GM18517 (cell line): ENCODE measurements at regions not wholly inside any gene's neighbourhood (a gene's known extent, or its start where the extent isn't known, plus 50 kb on each side); places are given as distances from the start of the nearest gene placed in this dataset.

Experiments used
- ATAC-seq: cut with Tn5 transposase; IDR thresholded peaks from one replicate; pipeline ENCODE4 v1.9.1; 2021; ENCODE audit warnings: mild to moderate bottlenecking, moderate library complexity; ENCODE audit not compliant: unreplicated experiment

DNA sequence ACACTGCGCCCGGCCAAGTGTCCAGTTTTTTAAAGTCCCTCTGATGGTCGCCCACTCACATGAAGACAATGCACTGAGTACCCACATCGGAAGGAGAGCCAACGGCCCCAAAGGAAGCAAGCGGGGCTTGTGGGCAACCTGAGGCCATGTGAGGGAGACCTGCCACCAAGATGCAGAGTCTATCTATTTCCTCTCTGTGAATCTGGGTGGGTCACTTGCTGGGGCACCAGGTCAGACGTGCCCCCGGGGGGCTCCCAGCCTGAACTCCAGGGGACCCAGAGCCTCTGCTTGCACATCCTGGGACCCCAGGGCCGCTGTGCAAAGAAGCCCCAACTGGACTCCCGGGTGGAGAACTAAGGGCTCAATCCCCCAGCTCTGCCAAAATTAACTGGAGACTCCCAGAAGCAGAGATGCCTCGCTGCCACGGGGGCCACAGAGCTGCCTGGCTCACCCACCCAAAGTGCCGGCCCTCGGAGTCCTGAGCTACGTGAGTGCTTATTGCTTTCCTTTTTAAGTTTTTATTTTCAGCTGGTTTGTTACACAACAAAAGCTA, 106.4 kb downstream of the BRD1 start:
- no peak for ATAC-seq

DNA sequence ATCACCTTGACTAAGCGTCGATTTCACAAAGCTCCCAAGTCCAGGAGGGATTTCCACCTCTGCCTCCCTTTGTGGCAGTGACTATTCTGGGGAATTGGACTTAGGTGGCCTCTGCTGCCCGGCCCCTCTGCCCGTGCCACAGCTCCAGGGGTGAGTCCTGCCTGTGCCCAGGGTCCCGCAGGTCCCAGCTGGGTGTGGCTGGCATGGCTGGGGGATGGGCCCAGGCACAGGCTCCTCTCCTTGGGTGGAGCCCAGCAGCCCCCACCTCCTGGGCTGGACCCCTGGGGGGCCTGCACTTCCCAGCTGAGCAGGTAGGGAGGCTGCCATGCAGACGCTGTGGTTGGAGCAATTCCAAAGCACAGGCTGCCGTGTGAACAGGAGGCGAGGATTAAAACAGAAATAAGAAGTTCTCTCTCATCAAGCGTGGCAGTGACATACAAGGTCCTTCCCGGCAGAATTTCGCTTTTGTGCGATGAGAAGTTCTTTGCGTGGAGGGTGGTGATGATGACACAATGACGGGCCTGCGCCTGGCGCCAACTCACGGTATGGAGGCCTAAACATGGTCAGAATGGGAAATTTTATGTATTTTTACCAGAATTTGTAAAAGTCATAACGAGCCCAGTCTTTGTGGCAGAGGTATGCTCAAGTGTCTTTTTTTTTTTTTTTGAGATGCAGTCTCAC, 107.3 kb downstream of the BRD1 start:
- ATAC-seq = no peak

DNA sequence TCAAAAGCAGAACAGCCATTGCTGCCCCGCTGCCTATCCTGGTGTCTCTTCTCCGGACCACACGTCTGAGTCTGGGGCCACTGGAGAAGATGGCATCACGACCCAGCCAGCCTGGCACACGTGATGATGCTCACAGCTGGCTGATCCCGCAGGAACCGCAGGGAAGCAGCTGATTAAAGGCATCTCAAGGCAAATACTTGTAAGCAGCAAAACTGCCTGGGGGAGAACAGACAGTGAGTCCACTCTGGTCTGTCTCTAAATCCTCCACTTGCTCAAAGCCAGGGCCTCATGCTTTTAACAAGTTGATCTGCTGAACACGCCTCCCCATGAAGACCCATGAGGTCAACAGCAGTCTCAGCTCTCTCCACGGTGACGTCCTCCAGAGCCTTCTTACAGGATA, 108.6 kb downstream of the BRD1 start:
- no peak for ATAC-seq

DNA sequence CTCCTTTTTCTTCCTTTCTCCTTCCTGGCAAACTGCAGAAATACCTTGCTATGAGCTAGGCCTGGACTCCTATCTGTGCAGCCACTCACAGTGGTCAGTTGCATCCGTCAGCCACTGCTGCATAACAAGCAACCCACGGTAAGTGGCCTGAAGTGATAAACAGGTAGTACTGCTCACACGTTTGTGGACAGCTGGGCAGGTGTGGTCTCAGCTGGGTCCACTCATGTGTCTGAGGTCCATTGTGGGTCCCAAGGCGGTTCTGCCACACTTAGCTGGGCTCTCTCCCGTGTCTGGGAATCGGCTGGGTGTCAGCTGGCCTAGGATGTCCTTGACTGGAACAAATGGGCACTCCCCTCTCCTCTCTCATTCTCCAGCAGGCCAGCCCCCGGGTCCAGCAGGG, 109.3 kb downstream of the BRD1 start:
- no peak for ATAC-seq

DNA sequence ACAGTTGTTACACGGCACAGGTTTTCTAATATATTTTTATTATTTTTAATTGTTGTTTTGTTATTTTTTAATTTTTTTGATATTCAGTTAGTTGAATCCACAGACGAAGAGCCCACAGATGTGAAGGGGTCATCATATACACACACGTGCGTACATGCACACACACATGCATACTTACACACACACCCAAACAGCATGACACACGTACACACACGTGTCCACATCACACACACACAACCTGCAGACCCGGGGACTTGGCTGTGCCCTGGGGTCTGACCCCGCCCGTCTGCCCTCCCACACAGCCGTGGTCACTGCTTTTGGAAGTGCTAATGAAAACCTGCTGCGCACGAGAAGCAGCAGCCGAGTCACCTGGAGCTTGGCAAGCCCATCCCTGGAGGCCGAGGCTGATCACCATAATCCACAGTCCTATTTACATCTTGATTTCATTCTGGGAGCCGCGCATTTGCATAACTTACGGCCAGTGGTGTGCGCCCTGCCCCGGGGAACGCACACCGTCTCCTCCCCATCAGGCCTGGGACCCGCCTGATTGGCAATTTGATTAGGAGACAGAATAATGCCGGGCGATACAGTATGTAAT, 110.3 kb downstream of the BRD1 start:
- no peak for ATAC-seq

DNA sequence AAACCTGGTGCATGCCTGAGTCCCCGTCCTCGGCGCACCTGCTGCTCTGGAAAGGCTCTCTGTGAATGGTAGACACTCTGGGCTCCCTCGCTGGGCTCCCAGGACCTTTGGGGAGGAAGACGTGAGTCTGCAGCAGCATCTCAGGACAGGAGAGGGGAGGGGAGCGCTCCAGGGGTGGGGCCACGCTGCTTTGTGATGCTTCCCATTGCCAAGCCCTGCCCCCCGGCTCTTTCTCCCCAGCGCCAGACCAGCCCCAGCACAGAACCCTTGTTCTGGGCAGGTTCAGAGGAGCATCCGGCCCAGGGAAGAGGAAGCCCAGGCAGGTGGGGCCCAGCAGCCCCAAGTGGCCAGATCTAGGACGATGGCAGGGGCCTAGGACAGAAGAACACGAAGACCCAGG, 111.2 kb downstream of the BRD1 start:
- no peak for ATAC-seq

DNA sequence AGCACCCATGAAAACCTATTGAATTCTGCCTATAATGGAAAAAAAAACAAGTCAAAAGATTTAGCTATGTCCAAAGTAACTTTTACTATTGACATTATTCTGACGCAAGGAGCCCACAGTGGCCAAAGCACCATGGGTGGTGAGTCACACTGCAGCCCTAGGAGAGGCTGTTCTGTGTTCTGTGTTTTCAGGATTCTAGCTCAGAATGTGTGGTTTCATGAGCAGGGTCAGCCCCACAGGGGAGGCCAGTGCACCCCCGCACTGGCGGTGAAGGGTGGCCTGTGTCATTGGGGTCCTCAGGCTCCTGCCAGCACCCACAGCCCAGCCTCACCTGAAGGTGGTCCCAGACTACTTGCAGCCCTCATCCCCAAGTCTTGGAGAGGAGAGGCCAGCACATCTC, 112.2 kb downstream of the BRD1 start:
- ATAC-seq = no peak

DNA sequence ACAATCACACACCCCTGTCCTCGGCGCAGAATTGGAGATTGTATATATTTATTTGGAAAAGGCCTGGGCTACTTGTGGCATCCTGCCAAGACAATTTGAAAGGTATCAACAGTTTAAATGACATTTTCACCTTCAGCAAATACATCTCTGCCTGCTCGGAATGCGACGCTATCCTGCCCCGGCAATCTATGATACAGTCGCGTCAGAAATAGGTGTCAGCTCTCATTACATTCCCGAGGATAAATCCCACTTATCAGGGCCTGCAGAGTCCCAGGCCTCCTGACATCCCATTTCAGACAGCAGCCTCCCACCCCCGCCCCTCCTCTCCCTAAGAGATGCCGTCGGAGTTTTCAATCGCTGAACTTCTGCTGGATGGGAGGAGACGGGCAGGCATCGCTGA, 114.7 kb downstream of the BRD1 start:
- ATAC-seq = no peak

DNA sequence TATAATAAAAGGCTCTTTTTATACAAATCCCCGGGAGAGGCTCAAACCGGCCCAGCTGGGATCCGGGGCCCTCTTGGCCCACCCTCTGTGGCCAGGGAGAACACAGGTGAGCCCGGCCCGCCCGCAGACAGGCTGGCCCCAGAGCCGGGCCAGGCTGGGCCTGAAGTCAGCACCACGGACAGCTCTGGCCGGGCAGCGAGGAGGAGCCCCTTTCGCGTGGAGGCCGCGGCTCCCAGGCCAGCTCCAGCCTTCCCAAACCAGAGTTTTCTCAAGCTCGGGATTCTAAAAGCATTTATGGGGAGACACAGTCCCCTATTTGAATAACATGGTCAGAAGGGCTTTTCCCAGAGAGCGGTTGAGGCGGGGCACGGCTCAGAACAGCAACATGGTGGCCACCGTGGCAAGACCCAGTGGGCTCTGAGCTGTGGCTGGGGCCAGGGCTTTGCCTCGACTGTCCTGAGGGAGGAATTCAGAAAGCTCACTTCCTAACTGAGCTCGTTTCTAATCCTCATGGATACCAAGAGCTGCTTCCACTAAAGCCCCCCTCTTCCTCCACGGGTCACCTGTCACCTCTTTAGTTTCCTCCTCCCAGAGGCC, 115.4 kb downstream of the BRD1 start:
- ATAC-seq = no peak

DNA sequence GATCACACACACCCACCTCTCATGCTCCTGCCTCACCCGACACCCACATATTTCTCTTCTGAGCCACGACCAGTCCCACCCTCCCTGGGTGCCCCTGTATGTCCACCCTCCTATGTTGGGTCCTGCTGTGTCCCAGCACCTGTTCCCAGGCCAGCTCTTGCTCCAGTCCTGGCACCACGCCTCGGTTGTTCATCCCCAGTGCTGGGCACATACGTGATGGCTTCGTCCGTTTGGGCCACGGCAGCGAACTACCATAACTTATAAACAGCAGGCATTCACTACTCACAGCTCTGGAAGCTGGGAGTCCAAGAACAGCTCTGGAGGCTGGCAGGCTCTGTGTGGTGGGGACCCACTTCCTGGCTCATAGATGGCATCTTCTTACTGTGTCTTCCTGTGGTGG, 116.9 kb downstream of the BRD1 start:
- ATAC-seq = no peak

DNA sequence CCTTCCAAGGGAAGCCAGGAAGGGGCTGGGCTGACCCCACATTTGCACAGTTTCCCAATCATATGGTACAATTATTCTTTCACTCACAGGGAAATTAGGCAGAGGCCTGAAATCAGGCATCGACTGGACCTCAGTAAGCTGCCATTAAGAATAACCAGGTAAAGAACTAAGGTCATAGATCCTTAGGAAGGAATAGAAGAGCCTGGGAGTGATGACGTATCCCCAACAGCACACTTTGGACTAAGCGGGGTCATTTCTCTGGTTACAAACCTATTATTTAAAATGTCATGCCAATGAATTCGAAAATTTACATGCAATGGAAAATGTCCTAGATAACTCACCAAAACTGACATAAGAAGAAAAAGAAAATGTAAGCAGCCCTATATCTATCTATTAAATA, 118.2 kb downstream of the BRD1 start:
- ATAC-seq = no peak

DNA sequence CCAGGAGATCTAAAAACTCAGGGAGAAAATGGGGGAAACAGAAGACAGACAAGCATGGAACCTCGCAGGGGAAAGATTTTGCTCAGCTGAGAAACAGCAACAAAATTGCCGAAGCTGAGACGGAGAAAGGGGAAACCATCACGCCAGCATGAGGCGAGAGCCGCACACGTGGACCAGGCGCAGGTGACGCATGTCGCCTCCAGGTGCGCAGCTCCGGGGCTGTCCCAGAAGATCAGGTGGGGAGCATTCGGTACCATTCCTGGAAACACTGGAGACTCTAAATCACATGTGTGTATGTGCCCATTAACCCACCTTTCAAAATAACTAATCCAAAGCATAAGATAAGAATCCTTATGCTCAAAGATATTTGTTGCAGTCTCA, 121.7 kb downstream of the BRD1 start:
- ATAC-seq = no peak

DNA sequence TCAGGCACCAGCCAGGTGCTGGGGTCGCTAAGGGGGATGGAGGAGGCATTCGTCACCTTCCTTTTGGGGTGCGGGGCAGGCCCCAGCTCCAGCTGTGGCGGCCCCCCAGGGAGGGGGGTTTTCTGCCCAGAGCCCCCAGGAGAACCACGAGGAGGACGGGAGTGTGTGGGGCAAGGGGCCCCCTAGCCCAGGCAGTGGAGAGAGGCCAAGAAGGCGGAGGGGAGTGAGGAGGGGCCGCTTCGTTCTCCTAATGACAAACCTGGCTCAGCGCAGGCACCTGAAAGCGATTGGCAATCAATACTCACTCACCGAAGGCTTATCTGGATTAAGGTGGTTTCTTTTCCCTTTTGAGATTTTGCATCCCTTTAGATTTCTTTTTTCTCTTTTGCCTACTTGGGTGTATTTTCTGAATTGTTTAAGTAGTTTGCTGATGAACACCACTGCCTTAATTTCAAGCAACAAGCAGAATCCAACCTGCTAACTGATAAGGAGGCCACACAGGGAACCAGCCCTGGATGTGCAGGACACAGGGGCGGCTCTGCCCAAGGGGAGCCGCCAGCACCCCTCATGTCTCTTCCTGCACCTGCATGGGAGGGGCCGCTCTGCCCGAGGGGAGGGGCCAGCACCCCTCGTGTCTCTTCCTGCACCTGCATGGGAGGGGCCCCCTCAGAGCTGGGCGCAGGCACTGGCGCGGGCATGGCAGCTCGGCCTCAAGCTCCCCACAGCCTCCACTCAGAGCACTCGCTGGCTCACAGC, 122.3 kb downstream of the BRD1 start:
- ATAC-seq = no peak

DNA sequence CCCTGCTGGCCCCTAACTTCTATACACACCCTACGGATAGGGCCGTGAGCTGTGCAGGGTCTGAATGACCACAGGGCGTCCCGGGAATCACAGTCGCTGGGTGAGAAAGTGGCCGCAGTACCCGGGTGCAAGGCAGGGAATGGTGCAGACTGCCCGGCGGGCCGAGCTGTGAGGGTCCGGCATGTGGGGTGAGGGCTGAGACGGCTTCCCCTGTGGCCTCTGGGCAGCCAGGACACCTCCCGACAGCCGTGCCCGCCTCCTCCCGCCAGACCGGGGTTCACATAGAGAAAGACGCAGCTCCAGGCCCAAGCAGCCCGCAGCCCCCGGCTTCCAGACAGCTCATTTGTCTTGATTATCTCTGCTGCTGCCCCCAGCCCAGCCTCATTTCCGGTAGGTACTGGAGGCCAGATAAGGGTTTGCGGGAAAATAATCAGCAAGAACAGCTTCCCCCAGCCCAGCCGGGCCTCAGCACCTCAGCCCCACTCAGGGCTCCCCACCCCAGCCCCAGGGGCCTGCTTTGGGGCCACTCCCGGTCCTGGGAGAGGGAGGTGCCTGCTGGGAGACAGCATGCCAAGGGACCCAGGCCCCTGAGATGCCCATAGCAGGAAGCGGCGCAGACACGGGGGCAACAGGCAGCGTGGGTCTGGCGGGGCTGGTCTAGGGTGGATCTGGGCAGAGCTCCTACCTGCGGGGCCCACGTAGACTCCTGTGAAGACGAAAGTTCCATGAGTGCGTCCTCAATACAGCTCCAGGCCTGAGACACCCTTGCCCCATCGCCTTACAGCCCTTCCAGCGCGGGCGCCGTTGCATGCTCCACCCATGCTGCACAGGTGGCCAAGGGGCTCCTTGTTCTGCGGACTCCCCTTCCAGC, 123.1 kb downstream of the BRD1 start:
- ATAC-seq = no peak

DNA sequence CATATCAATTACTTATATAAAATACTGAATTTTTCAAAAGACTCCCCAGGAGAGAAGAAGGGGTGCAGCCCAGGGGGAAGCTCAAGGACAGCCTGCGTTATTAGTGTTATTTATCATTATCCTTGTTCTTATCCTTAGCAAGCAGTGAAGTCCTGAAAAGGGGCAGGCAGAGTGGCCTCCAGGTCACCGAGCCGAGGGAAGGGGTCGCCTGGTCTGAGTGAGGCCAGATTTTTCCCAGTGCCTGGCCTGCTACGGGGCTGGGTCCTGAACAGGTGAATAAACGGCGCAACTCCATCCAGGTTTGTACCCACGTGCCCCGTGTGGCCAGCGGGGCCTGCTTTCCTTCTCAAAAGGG, 123.7 kb downstream of the BRD1 start:
- ATAC-seq = no peak

DNA sequence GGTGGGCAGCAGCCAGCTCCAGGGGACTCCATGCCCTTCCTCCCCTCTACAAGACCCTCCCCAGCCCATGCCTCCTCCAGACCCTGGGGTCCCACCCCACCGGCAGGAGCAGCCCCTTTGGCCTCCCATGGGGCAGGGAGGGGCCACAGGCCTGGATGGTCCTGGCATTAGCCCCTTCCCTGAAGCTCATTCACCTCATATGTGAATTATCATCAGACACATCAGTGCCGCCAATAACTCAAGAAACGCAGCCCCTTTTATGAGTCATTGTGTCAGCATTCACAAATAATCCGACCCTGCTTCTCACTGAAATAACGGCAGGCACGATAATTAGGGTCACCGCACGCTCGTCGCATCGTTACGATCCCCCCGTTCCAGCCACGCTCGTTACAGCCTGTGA, 124.2 kb downstream of the BRD1 start:
- no peak for ATAC-seq

DNA sequence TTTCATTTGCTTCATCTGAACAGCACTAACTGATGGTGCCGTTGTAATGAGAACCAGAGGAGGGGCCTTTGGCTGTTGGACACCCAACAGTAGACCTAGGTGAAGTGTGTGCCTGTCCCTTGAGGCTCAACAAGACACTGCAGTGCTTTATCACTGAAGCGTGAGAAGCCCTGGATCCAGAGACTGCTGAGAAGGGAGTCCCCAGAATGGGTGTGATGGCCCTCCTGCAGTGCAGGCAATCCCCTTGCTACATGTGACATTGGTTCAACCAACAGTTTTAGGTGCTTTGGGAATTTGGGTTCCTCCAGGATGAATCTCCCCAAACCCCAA, 125.6 kb downstream of the BRD1 start:
- no peak for ATAC-seq

DNA sequence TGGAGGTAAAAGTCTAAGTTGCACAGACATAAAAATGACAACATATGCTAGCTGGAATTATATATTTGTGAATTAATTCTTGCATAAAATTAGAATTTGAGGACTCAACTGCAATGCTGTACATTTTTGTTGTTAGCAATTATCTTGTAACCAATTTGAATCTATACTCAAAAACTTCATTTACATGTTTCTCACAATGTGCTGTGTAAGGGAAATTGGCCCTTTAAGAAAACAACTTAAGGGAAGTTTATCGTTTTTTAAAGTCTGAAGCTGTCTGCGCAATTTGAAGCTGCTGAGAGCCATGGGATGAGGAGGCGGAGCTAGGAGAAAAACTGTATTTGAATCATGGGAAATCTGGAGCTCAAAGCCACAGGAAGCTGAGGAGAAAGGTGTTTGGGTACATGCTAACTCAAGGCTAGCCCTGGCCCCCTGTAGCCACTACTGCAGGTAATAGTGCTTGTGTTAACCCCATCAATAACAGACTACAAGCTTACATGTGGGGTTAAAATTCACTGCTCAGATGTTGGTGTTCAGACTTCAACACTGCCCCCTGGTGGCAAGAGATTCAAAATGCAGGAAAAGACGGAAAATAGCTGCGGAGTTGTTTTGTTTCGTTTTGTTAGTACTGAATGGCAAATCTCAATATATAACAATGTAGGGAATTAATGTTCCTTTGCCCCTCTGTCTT, 126.1 kb downstream of the BRD1 start:
- ATAC-seq = no peak

DNA sequence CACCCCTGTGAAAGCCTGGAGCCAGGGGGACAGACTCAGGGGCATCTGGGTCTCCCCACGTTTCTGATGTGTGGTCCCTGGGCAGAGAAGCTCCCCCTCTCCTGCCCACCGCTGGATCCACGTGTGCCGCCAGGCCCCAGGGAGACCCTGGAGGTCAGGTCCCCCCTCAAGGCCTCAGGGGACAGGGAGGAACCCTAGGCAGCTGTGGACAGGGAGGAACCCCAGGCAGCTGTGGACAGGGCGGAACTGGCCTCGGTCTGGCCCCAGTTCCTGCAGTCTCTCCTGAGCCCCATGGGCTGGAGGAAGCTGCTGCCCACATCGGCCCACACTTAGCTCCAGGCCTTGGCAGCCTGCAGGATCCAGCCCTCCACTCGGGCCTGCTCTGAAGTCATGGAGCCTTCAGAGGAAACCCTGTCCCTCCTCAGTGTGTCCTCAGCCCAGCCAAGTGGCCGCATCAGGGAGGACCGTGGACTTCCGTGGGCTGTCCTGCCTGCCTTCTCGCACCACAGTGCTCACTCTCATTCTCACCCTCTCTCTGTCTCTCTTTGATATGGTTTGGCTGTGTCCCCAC, 127.7 kb downstream of the BRD1 start:
- ATAC-seq = no peak

DNA sequence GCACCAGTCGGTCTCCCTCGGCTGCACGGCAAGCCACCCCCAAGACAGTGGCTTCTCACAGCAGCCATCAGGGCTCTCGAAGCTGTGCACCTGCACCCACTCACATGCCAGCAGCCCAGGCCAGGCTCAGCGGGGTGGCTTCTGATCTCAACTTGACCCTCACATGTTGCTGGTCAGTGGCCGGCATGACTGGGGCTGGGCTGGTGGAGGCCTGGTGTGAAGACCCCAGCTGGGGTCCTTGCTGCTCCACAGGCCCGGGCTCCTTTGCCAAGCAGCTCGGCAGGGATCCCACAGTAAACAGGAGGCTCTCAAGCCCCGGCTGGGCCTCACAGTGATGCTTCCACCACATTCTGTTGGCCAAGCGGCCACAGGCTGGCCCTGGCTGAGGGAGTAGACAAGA, 128.2 kb downstream of the BRD1 start:
- no peak for ATAC-seq
